GM12872 (cell line): ENCODE measurements at regions not wholly inside any gene's neighbourhood (a gene's known extent, or its start where the extent isn't known, plus 50 kb on each side); places are given as distances from the start of the nearest gene placed in this dataset.

Source experiments
- CTCF ChIP-seq: IDR thresholded peaks from 3 replicates; pipeline ENCODE4 v1.5.1; 2011; ENCODE audit warnings: low read depth, mild to moderate bottlenecking, low read length, moderate library complexity; ENCODE audit not compliant: insufficient read depth

GRCh38 chr13:99656844-99657381 lies 155.6 kb downstream of the TM9SF2 start:
- no peak for TF ChIP-seq CTCF

- TF ChIP-seq CTCF = peak; percentile 98
These were observed 154.9 kb downstream of the TM9SF2 start for GRCh38 chr13:99656092-99656745.

GRCh38 chr13:99655351-99656091 lies 154.2 kb downstream of the TM9SF2 start:
- TF ChIP-seq CTCF = no peak

- no peak for TF ChIP-seq CTCF
These were observed 152.8 kb downstream of the TM9SF2 start for GRCh38 chr13:99654076-99654475.

GRCh38 chr13:99653526-99653925 lies 152.3 kb downstream of the TM9SF2 start:
- TF ChIP-seq CTCF = no peak

- no peak for TF ChIP-seq CTCF
These were observed 151.6 kb downstream of the TM9SF2 start for GRCh38 chr13:99652901-99653300.

- TF ChIP-seq CTCF = no peak
These were observed 150.9 kb downstream of the TM9SF2 start for GRCh38 chr13:99652141-99652540.
